ENCODE measurements at regions not wholly inside any gene's neighbourhood (a gene's known extent, or its start where the extent isn't known, plus 50 kb on each side); places are given as distances from the start of the nearest gene placed in this dataset.
A peak's percentile ranks its signal among the peaks of the same experiment; 100 is the strongest.

GRCh38 chr3:64852738-64853137, 164.9 kb upstream of the ADAMTS9 start:
- H3K36me3 ChIP-seq (ENCODE audit: insufficient read depth, low read length) = no peaks in the 10 kb centered on the region
- H3K4me1 ChIP-seq (ENCODE audit: insufficient read depth, low read length) = no peaks in the 10 kb centered on the region
- H3K4me3 ChIP-seq (ENCODE audit: low read depth in 1 of 2, low read length in 2 of 2) = no peak overlapping the region
- no peaks in the 10 kb centered on the region for H3K9me3 ChIP-seq (ENCODE audit: low read length)
- no peaks in the 10 kb centered on the region for H3K27me3 ChIP-seq (ENCODE audit: control insufficient read depth in 1 of 2, insufficient read depth in 2 of 2, low read length in 2 of 2)
- no peak overlapping the region for H3K27ac ChIP-seq (ENCODE audit: low read depth, low read length)
- H3K9ac ChIP-seq (ENCODE audit: low read length) = no peak overlapping the region

GRCh38 chr3:64848822-64849221, 161.0 kb upstream of the ADAMTS9 start:
- Histone ChIP-seq H3K36me3 (ENCODE audit: insufficient read depth, low read length) (no peaks in the 10 kb centered on the region), H3K27ac (ENCODE audit: low read depth, low read length) (no peak overlapping the region)

GRCh38 chr3:64848127-64848800, 160.5 kb upstream of the ADAMTS9 start:
- Histone ChIP-seq H3K9me3 (ENCODE audit: low read length) (no peaks in the 10 kb centered on the region), H3K27ac (ENCODE audit: low read depth, low read length) (no peak overlapping the region), H3K36me3 (ENCODE audit: insufficient read depth, low read length) (no peaks in the 10 kb centered on the region), H3K4me3 (ENCODE audit: low read depth in 1 of 2, low read length in 2 of 2) (no peak overlapping the region), H3K9ac (ENCODE audit: low read length) (no peak overlapping the region), H3K27me3 (ENCODE audit: control insufficient read depth in 1 of 2, insufficient read depth in 2 of 2, low read length in 2 of 2) (no peaks in the 10 kb centered on the region), H3K4me1 (ENCODE audit: insufficient read depth, low read length) (no peaks in the 10 kb centered on the region)

More at GRCh38 chr3:64848822-64849221, 161.0 kb upstream of the ADAMTS9 start:
- H3K9ac ChIP-seq (ENCODE audit: low read length) = no peak overlapping the region
- no peak overlapping the region for H3K4me3 ChIP-seq (ENCODE audit: low read depth in 1 of 2, low read length in 2 of 2)
- H3K9me3 ChIP-seq (ENCODE audit: low read length) = no peaks in the 10 kb centered on the region
- no peaks in the 10 kb centered on the region for H3K4me1 ChIP-seq (ENCODE audit: insufficient read depth, low read length)
- H3K27me3 ChIP-seq (ENCODE audit: control insufficient read depth in 1 of 2, insufficient read depth in 2 of 2, low read length in 2 of 2) = no peaks in the 10 kb centered on the region

- H3K9me3 ChIP-seq (ENCODE audit: low read length) = no peaks in the 10 kb centered on the region
- no peaks in the 10 kb centered on the region for H3K36me3 ChIP-seq (ENCODE audit: insufficient read depth, low read length)
- no peaks in the 10 kb centered on the region for H3K4me1 ChIP-seq (ENCODE audit: insufficient read depth, low read length)
Observed at GRCh38 chr3:64844558-64844957, 156.8 kb upstream of the ADAMTS9 start.

GRCh38 chr3:64837986-64838735, 150.4 kb upstream of the ADAMTS9 start:
- Histone ChIP-seq H3K4me1 (ENCODE audit: insufficient read depth, low read length) (peaks cover 13% of the 10 kb centered on the region), H3K27me3 (ENCODE audit: control insufficient read depth in 1 of 2, insufficient read depth in 2 of 2, low read length in 2 of 2) (no peaks in the 10 kb centered on the region), H3K9ac (ENCODE audit: low read length) (no peak overlapping the region), H3K4me3 (ENCODE audit: low read depth in 1 of 2, low read length in 2 of 2) (no peak overlapping the region), H3K27ac (ENCODE audit: low read depth, low read length) (no peak overlapping the region), H3K36me3 (ENCODE audit: insufficient read depth, low read length) (no peaks in the 10 kb centered on the region), H3K9me3 (ENCODE audit: low read length) (no peaks in the 10 kb centered on the region)

More at GRCh38 chr3:64844558-64844957, 156.8 kb upstream of the ADAMTS9 start:
- Histone ChIP-seq H3K27ac (ENCODE audit: low read depth, low read length) (no peak overlapping the region), H3K9ac (ENCODE audit: low read length) (no peak overlapping the region), H3K4me3 (ENCODE audit: low read depth in 1 of 2, low read length in 2 of 2) (no peak overlapping the region), H3K27me3 (ENCODE audit: control insufficient read depth in 1 of 2, insufficient read depth in 2 of 2, low read length in 2 of 2) (no peaks in the 10 kb centered on the region)

- Histone ChIP-seq H3K4me3 (ENCODE audit: low read depth in 1 of 2, low read length in 2 of 2) (no peak overlapping the region), H3K27ac (ENCODE audit: low read depth, low read length) (peak overlapping the region; percentile 35), H3K27me3 (ENCODE audit: control insufficient read depth in 1 of 2, insufficient read depth in 2 of 2, low read length in 2 of 2) (no peaks in the 10 kb centered on the region)
Observed at GRCh38 chr3:64837126-64837738, 149.4 kb upstream of the ADAMTS9 start.

GRCh38 chr3:64836097-64836496, 148.3 kb upstream of the ADAMTS9 start:
- Histone ChIP-seq H3K27me3 (ENCODE audit: control insufficient read depth in 1 of 2, insufficient read depth in 2 of 2, low read length in 2 of 2) (no peaks in the 10 kb centered on the region), H3K27ac (ENCODE audit: low read depth, low read length) (no peak overlapping the region), H3K4me1 (ENCODE audit: insufficient read depth, low read length) (peaks cover 13% of the 10 kb centered on the region), H3K4me3 (ENCODE audit: low read depth in 1 of 2, low read length in 2 of 2) (no peak overlapping the region), H3K9me3 (ENCODE audit: low read length) (no peaks in the 10 kb centered on the region), H3K9ac (ENCODE audit: low read length) (no peak overlapping the region), H3K36me3 (ENCODE audit: insufficient read depth, low read length) (no peaks in the 10 kb centered on the region)

More at GRCh38 chr3:64837126-64837738, 149.4 kb upstream of the ADAMTS9 start:
- Histone ChIP-seq H3K4me1 (ENCODE audit: insufficient read depth, low read length) (peaks cover 13% of the 10 kb centered on the region), H3K9ac (ENCODE audit: low read length) (no peak overlapping the region), H3K9me3 (ENCODE audit: low read length) (no peaks in the 10 kb centered on the region), H3K36me3 (ENCODE audit: insufficient read depth, low read length) (no peaks in the 10 kb centered on the region)

- peaks cover 19% of the 10 kb centered on the region for H3K4me1 ChIP-seq (ENCODE audit: insufficient read depth, low read length)
- H3K36me3 ChIP-seq (ENCODE audit: insufficient read depth, low read length) = no peaks in the 10 kb centered on the region
- H3K27me3 ChIP-seq (ENCODE audit: control insufficient read depth in 1 of 2, insufficient read depth in 2 of 2, low read length in 2 of 2) = no peaks in the 10 kb centered on the region
- no peak overlapping the region for H3K4me3 ChIP-seq (ENCODE audit: low read depth in 1 of 2, low read length in 2 of 2)
- no peak overlapping the region for H3K27ac ChIP-seq (ENCODE audit: low read depth, low read length)
- H3K9ac ChIP-seq (ENCODE audit: low read length) = no peak overlapping the region
- H3K9me3 ChIP-seq (ENCODE audit: low read length) = no peaks in the 10 kb centered on the region
Observed at GRCh38 chr3:64832098-64832497, 144.3 kb upstream of the ADAMTS9 start.

GRCh38 chr3:64830681-64831080, 142.9 kb upstream of the ADAMTS9 start:
- H3K9me3 ChIP-seq (ENCODE audit: low read length) = no peaks in the 10 kb centered on the region

GRCh38 chr3:64829331-64829730, 141.5 kb upstream of the ADAMTS9 start:
- H3K27me3 ChIP-seq (ENCODE audit: control insufficient read depth in 1 of 2, insufficient read depth in 2 of 2, low read length in 2 of 2) = no peaks in the 10 kb centered on the region
- no peak overlapping the region for H3K4me3 ChIP-seq (ENCODE audit: low read depth in 1 of 2, low read length in 2 of 2)
- H3K4me1 ChIP-seq (ENCODE audit: insufficient read depth, low read length) = peaks cover 13% of the 10 kb centered on the region
- H3K9ac ChIP-seq (ENCODE audit: low read length) = no peak overlapping the region
- no peak overlapping the region for H3K27ac ChIP-seq (ENCODE audit: low read depth, low read length)
- no peaks in the 10 kb centered on the region for H3K9me3 ChIP-seq (ENCODE audit: low read length)
- no peaks in the 10 kb centered on the region for H3K36me3 ChIP-seq (ENCODE audit: insufficient read depth, low read length)

More at GRCh38 chr3:64830681-64831080, 142.9 kb upstream of the ADAMTS9 start:
- peaks cover 12% of the 10 kb centered on the region for H3K4me1 ChIP-seq (ENCODE audit: insufficient read depth, low read length)
- no peaks in the 10 kb centered on the region for H3K36me3 ChIP-seq (ENCODE audit: insufficient read depth, low read length)
- no peak overlapping the region for H3K4me3 ChIP-seq (ENCODE audit: low read depth in 1 of 2, low read length in 2 of 2)
- H3K27me3 ChIP-seq (ENCODE audit: control insufficient read depth in 1 of 2, insufficient read depth in 2 of 2, low read length in 2 of 2) = no peaks in the 10 kb centered on the region
- H3K27ac ChIP-seq (ENCODE audit: low read depth, low read length) = no peak overlapping the region
- no peak overlapping the region for H3K9ac ChIP-seq (ENCODE audit: low read length)

GRCh38 chr3:64828276-64828675, 140.5 kb upstream of the ADAMTS9 start:
- H3K9me3 ChIP-seq (ENCODE audit: low read length) = no peaks in the 10 kb centered on the region
- H3K36me3 ChIP-seq (ENCODE audit: insufficient read depth, low read length) = no peaks in the 10 kb centered on the region
- H3K4me1 ChIP-seq (ENCODE audit: insufficient read depth, low read length) = peaks cover 17% of the 10 kb centered on the region
- no peaks in the 10 kb centered on the region for H3K27me3 ChIP-seq (ENCODE audit: control insufficient read depth in 1 of 2, insufficient read depth in 2 of 2, low read length in 2 of 2)
- no peak overlapping the region for H3K9ac ChIP-seq (ENCODE audit: low read length)
- H3K27ac ChIP-seq (ENCODE audit: low read depth, low read length) = no peak overlapping the region
- no peak overlapping the region for H3K4me3 ChIP-seq (ENCODE audit: low read depth in 1 of 2, low read length in 2 of 2)
